Fibroblast of lung (primary cell): ENCODE measurements at regions not wholly inside any gene's neighbourhood (a gene's known extent, or its start where the extent isn't known, plus 50 kb on each side); places are given as distances from the start of the nearest gene placed in this dataset.

Source experiments
- DNase-seq, 2 donors: peaks; one replicate each; pipeline versions ENCODE4 v3.0.0 to v3.0.0-alpha.2; 2010; ENCODE audit warnings: low read depth in 2 of 2
- H2AFZ ChIP-seq: 2 replicates; pipeline ENCODE4 v1.5.1; 2012; ENCODE audit warnings: low read length, control low read depth, inconsistent platforms
- H3K27ac ChIP-seq: 2 replicates; pipeline ENCODE4 v1.5.1; 2011; ENCODE audit warnings: low read length, control low read depth; ENCODE audit not compliant: insufficient read depth
- H3K27me3 ChIP-seq: 2 replicates; pipeline ENCODE4 v1.5.1; 2011; ENCODE audit warnings: mild to moderate bottlenecking, low read length; ENCODE audit not compliant: control insufficient read depth, insufficient read depth
- H3K36me3 ChIP-seq: 2 replicates; pipeline ENCODE4 v1.5.1; 2011; ENCODE audit warnings: low read length; ENCODE audit not compliant: control insufficient read depth, insufficient read depth
- H3K4me1 ChIP-seq: 2 replicates; pipeline ENCODE4 v1.5.1; 2011; ENCODE audit warnings: low read length; ENCODE audit not compliant: control insufficient read depth, insufficient read depth; ENCODE audit errors: extremely low read depth
- H3K4me2 ChIP-seq: 2 replicates; pipeline ENCODE4 v1.5.1; 2011; ENCODE audit warnings: low read length, control low read depth; ENCODE audit not compliant: insufficient read depth; ENCODE audit errors: extremely low read depth
- H3K4me3 ChIP-seq, 4 experiments: fragments of 200-600 bp in 1 of 4; sonication (generic) in 1 of 4; replicated peaks in 1 of 4; 2 replicates each; pipeline ENCODE4 v1.5.1; 2011 to 2016; ENCODE audit warnings: low read length in 4 of 4, low read depth in 3 of 4, mild to moderate bottlenecking in 3 of 4, control low read depth in 2 of 4, inconsistent platforms in 1 of 4, mixed read lengths in 1 of 4; ENCODE audit not compliant: insufficient read depth in 1 of 4; ENCODE audit errors: control extremely low read depth in 1 of 4
- H3K79me2 ChIP-seq: 2 replicates; pipeline ENCODE4 v1.5.1; 2012; ENCODE audit warnings: mild to moderate bottlenecking, low read length, inconsistent platforms; ENCODE audit not compliant: control insufficient read depth, insufficient read depth
- H3K9ac ChIP-seq: 2 replicates; pipeline ENCODE4 v1.5.1; 2011; ENCODE audit warnings: mild to moderate bottlenecking, low read length, control low read depth; ENCODE audit not compliant: insufficient read depth
- H3K9me3 ChIP-seq: 2 replicates; pipeline ENCODE4 v1.5.1; 2012; ENCODE audit warnings: low read depth, low read length; ENCODE audit not compliant: control insufficient read depth, insufficient read depth
- H4K20me1 ChIP-seq: 2 replicates; pipeline ENCODE4 v1.5.1; 2011; ENCODE audit warnings: low read length; ENCODE audit not compliant: control insufficient read depth, insufficient read depth; ENCODE audit errors: extremely low read depth
- CTCF ChIP-seq, 2 donors: IDR thresholded peaks in 1 of 2; conservative IDR thresholded peaks in 1 of 2; 1 replicate in 1 of 2; 2 replicates in 1 of 2; pipeline ENCODE4 v1.5.1; 2011 to 2012; ENCODE audit warnings: low read length in 2 of 2, control low read depth in 1 of 2, inconsistent platforms in 1 of 2, low read depth in 1 of 2, mild to moderate bottlenecking in 1 of 2
- EZH2 ChIP-seq: IDR thresholded peaks from 2 replicates; pipeline ENCODE4 v1.5.1; 2012; ENCODE audit warnings: low read length, control low read depth, mild to moderate bottlenecking; ENCODE audit errors: missing control alignments

GRCh38 chr12:13318231-13319015 lies 121.9 kb downstream of the EMP1 start:
- no peak overlapping the region for H2AFZ ChIP-seq
- H3K9ac ChIP-seq: no peak overlapping the region
- H3K9me3 ChIP-seq: no peaks in the 10 kb centered on the region
- H3K27me3 ChIP-seq: no peaks in the 10 kb centered on the region
- TF ChIP-seq CTCF (conservative IDR thresholded peaks at IDR 0.05 in 1 of 2, IDR thresholded peaks at IDR 0.05 in 1 of 2; ENCODE audit: low read depth in 1 of 2, low read length in 2 of 2): no peak
- no peak for TF ChIP-seq EZH2
- no peaks in the 10 kb centered on the region for H3K36me3 ChIP-seq
- H3K4me3 ChIP-seq: no peak overlapping the region
- H3K27ac ChIP-seq: no peak overlapping the region
- H3K4me1 ChIP-seq: no peaks in the 10 kb centered on the region
- H3K4me2 ChIP-seq: no peak overlapping the region
- no peak for DNase-seq
- H4K20me1 ChIP-seq: no peaks in the 10 kb centered on the region
- H3K79me2 ChIP-seq: no peaks in the 10 kb centered on the region

GRCh38 chr12:13316587-13317246 lies 120.2 kb downstream of the EMP1 start:
- no peaks in the 10 kb centered on the region for H3K9me3 ChIP-seq
- H3K4me1 ChIP-seq: no peaks in the 10 kb centered on the region
- no peak overlapping the region for H3K27ac ChIP-seq
- no peak for TF ChIP-seq EZH2
- no peak for TF ChIP-seq CTCF (conservative IDR thresholded peaks at IDR 0.05 in 1 of 2, IDR thresholded peaks at IDR 0.05 in 1 of 2; ENCODE audit: low read depth in 1 of 2, low read length in 2 of 2)
- H3K9ac ChIP-seq: no peak overlapping the region
- DNase-seq: no peak
- no peaks in the 10 kb centered on the region for H3K79me2 ChIP-seq
- H3K36me3 ChIP-seq: no peaks in the 10 kb centered on the region
- no peaks in the 10 kb centered on the region for H4K20me1 ChIP-seq
- H3K27me3 ChIP-seq: no peaks in the 10 kb centered on the region
- H3K4me3 ChIP-seq: no peak overlapping the region
- no peak overlapping the region for H3K4me2 ChIP-seq
- no peak overlapping the region for H2AFZ ChIP-seq

- H3K79me2 ChIP-seq: no peaks in the 10 kb centered on the region
- H3K9ac ChIP-seq: no peak overlapping the region
- no peaks in the 10 kb centered on the region for H3K4me1 ChIP-seq
- H3K4me3 ChIP-seq: no peak overlapping the region
- no peak overlapping the region for H3K27ac ChIP-seq
- no peaks in the 10 kb centered on the region for H3K9me3 ChIP-seq
- H3K36me3 ChIP-seq: no peaks in the 10 kb centered on the region
- TF ChIP-seq CTCF (conservative IDR thresholded peaks at IDR 0.05 in 1 of 2, IDR thresholded peaks at IDR 0.05 in 1 of 2; ENCODE audit: low read depth in 1 of 2, low read length in 2 of 2) (no peak), EZH2 (no peak)
- DNase-seq: no peak
- H2AFZ ChIP-seq: no peak overlapping the region
- no peaks in the 10 kb centered on the region for H3K27me3 ChIP-seq
- no peaks in the 10 kb centered on the region for H4K20me1 ChIP-seq
- H3K4me2 ChIP-seq: no peak overlapping the region
Measured at GRCh38 chr12:13313886-13314285, 117.4 kb downstream of the EMP1 start.
